ENCODE measurements at regions not wholly inside any gene's neighbourhood (a gene's known extent, or its start where the extent isn't known, plus 50 kb on each side); places are given as distances from the start of the nearest gene placed in this dataset.
"Not testable (repeated sequence)": the region's sequence is repeated elsewhere in the genome, so short reads cannot be mapped to it uniquely, and the experiment has no call there.

DNA sequence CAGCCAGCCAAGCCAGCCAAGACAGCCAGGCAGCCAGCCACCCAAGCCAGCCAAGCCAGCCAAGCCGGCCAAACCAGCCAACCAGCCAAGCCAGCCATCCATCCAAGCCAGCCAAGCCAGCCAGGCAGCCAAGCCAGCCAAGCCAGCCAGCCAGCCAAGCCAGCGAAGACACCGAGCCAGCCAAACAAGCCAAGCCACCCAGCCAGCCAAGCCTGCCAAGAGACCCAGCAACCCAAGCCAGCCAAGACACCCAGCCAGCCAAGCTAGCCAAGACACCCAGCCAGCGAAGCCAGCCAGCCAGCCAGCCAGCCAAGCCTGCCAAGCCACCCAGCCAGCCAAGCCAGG lies 318.0 kb upstream of the PLGLB2 start:
- H3K9ac ChIP-seq (ENCODE audit: control insufficient read depth, extremely low read depth, insufficient read depth, low read length); H4K20me1 ChIP-seq (ENCODE audit: control insufficient read depth, extremely low read depth, insufficient read depth, low read length); DNase-seq (ENCODE audit: low read depth, low spot score); FAIRE-seq; H3K79me2 ChIP-seq (ENCODE audit: control insufficient read depth, insufficient read depth, low read length); H3K27ac ChIP-seq (ENCODE audit: control insufficient read depth, insufficient read depth, low read length); H3K27me3 ChIP-seq (ENCODE audit: control insufficient read depth, extremely low read depth, insufficient read depth, low read length); H3K4me2 ChIP-seq (ENCODE audit: control insufficient read depth, extremely low read depth, insufficient read depth, low read depth, low read length); H3K4me1 ChIP-seq (ENCODE audit: control insufficient read depth, extremely low read depth, insufficient read depth, low read length); H3K9me3 ChIP-seq (ENCODE audit: control insufficient read depth, low read depth, low read length); H2AFZ ChIP-seq (ENCODE audit: control insufficient read depth, low read length); H3K4me3 ChIP-seq (ENCODE audit: control insufficient read depth in 2 of 3, extremely low read depth in 1 of 3, insufficient read depth in 2 of 3, low read depth in 1 of 3, low read length in 3 of 3); H3K36me3 ChIP-seq (ENCODE audit: control insufficient read depth in 2 of 2, extremely low read depth in 1 of 2, insufficient read depth in 2 of 2, low read length in 2 of 2); H3K9me1 ChIP-seq (ENCODE audit: control insufficient read depth, extremely low read depth, insufficient read depth, low read length); dilution Hi-C loops (cut with MboI; ENCODE audit: extremely low pct_ligation_motif_present, low sequenced_read_pairs): not testable (repeated sequence)

DNA sequence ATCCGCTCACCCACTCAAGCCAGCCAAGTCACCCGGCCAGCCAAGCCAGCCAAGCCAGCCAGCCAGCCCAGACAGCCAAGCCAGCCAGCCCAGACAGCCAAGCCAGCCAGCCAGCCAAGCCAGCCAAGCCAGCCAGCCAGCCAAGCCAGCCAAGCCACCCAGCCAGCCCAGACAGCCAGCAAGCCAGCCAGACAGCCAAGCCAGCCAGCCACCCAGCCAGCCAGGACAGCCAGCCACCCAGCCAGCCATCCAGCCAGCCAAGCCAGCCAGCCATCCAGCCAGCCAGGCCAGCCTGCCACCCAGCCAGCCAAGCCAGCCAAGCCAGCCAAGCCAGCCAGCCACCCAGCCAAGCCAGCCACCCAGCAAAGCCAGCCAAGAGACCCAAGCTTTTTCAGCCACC lies 316.8 kb upstream of the PLGLB2 start:
- DNase-seq (ENCODE audit: low read depth, low spot score); FAIRE-seq; H3K4me3 ChIP-seq (ENCODE audit: control insufficient read depth in 2 of 3, extremely low read depth in 1 of 3, insufficient read depth in 2 of 3, low read depth in 1 of 3, low read length in 3 of 3); H3K36me3 ChIP-seq (ENCODE audit: control insufficient read depth in 2 of 2, extremely low read depth in 1 of 2, insufficient read depth in 2 of 2, low read length in 2 of 2); H3K79me2 ChIP-seq (ENCODE audit: control insufficient read depth, insufficient read depth, low read length); H2AFZ ChIP-seq (ENCODE audit: control insufficient read depth, low read length); H3K4me2 ChIP-seq (ENCODE audit: control insufficient read depth, extremely low read depth, insufficient read depth, low read depth, low read length); H3K9ac ChIP-seq (ENCODE audit: control insufficient read depth, extremely low read depth, insufficient read depth, low read length); dilution Hi-C loops (cut with MboI; ENCODE audit: extremely low pct_ligation_motif_present, low sequenced_read_pairs); H3K4me1 ChIP-seq (ENCODE audit: control insufficient read depth, extremely low read depth, insufficient read depth, low read length); H3K27ac ChIP-seq (ENCODE audit: control insufficient read depth, insufficient read depth, low read length); H4K20me1 ChIP-seq (ENCODE audit: control insufficient read depth, extremely low read depth, insufficient read depth, low read length); H3K9me1 ChIP-seq (ENCODE audit: control insufficient read depth, extremely low read depth, insufficient read depth, low read length); H3K9me3 ChIP-seq (ENCODE audit: control insufficient read depth, low read depth, low read length); H3K27me3 ChIP-seq (ENCODE audit: control insufficient read depth, extremely low read depth, insufficient read depth, low read length): not testable (repeated sequence)

DNA sequence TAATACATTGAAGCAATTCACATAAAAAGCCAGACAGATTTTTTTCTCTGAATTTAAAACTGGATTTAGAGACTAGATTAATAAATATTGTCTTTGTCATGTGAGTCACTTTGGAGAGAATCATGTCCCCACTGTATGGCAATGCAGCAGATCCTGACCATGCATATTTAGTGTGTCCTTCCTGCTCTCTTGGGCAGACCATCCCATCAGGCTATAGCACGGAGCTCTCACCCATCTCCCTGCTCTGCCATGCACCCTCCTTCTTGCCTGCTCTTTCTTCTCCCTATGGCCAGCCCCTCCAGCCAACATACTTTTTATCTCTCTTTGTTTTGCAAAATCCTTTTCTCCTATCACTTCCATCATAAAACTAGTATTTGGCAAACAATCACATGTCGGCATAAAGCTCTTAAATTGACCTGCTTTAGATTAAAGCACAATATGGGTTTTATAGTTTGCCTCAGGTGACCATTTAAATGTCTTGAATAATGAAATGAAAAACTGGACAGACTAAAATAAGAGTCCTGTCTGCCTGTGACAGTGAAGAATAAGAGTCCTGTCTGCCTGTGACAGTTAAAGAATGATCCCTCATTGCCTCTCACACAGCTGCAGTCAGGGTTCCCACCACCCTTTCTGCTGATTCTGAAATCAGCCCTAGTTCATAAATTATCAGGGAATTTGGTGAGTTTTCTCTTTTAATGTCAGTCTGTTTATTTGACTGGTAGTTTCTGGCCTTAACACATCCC lies 315.0 kb upstream of the PLGLB2 start:
- H4K20me1 ChIP-seq (ENCODE audit: control insufficient read depth, extremely low read depth, insufficient read depth, low read length); dilution Hi-C loops (cut with MboI; ENCODE audit: extremely low pct_ligation_motif_present, low sequenced_read_pairs): not testable (repeated sequence)

DNA sequence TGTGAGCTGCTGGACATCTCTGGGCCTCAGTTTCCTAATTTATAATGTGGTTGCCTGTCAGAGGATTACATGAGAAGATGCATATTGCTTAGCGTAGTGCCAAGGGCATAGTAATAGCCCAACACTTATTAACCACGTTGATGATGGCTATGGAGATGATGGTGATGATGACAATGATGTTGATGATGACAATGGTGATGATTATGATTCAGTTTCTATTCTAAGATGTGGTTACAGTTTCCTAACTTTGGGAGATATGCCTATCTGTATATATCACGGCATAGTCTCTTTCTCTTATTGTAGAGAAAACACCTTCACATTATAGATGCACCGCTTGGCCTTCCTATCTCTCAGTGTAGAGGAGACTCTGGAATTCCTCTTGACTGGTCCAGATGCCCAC lies 311.9 kb upstream of the PLGLB2 start:
- FAIRE-seq; DNase-seq (ENCODE audit: low read depth, low spot score); H3K9ac ChIP-seq (ENCODE audit: control insufficient read depth, extremely low read depth, insufficient read depth, low read length); H3K4me3 ChIP-seq (ENCODE audit: control insufficient read depth in 2 of 3, extremely low read depth in 1 of 3, insufficient read depth in 2 of 3, low read depth in 1 of 3, low read length in 3 of 3); H3K9me3 ChIP-seq (ENCODE audit: control insufficient read depth, low read depth, low read length); H2AFZ ChIP-seq (ENCODE audit: control insufficient read depth, low read length); H4K20me1 ChIP-seq (ENCODE audit: control insufficient read depth, extremely low read depth, insufficient read depth, low read length); H3K36me3 ChIP-seq (ENCODE audit: control insufficient read depth in 2 of 2, extremely low read depth in 1 of 2, insufficient read depth in 2 of 2, low read length in 2 of 2); H3K9me1 ChIP-seq (ENCODE audit: control insufficient read depth, extremely low read depth, insufficient read depth, low read length); H3K27me3 ChIP-seq (ENCODE audit: control insufficient read depth, extremely low read depth, insufficient read depth, low read length); H3K79me2 ChIP-seq (ENCODE audit: control insufficient read depth, insufficient read depth, low read length); dilution Hi-C loops (cut with MboI; ENCODE audit: extremely low pct_ligation_motif_present, low sequenced_read_pairs); H3K27ac ChIP-seq (ENCODE audit: control insufficient read depth, insufficient read depth, low read length); H3K4me2 ChIP-seq (ENCODE audit: control insufficient read depth, extremely low read depth, insufficient read depth, low read depth, low read length); H3K4me1 ChIP-seq (ENCODE audit: control insufficient read depth, extremely low read depth, insufficient read depth, low read length): not testable (repeated sequence)

More for the DNA sequence above, 315.0 kb upstream of the PLGLB2 start:
- not testable (repeated sequence) for H3K4me3 ChIP-seq (ENCODE audit: control insufficient read depth in 2 of 3, extremely low read depth in 1 of 3, insufficient read depth in 2 of 3, low read depth in 1 of 3, low read length in 3 of 3); H3K27ac ChIP-seq (ENCODE audit: control insufficient read depth, insufficient read depth, low read length); H3K9me1 ChIP-seq (ENCODE audit: control insufficient read depth, extremely low read depth, insufficient read depth, low read length); H3K9ac ChIP-seq (ENCODE audit: control insufficient read depth, extremely low read depth, insufficient read depth, low read length); H3K27me3 ChIP-seq (ENCODE audit: control insufficient read depth, extremely low read depth, insufficient read depth, low read length); H2AFZ ChIP-seq (ENCODE audit: control insufficient read depth, low read length); H3K4me2 ChIP-seq (ENCODE audit: control insufficient read depth, extremely low read depth, insufficient read depth, low read depth, low read length); H3K9me3 ChIP-seq (ENCODE audit: control insufficient read depth, low read depth, low read length); H3K79me2 ChIP-seq (ENCODE audit: control insufficient read depth, insufficient read depth, low read length); DNase-seq (ENCODE audit: low read depth, low spot score); H3K4me1 ChIP-seq (ENCODE audit: control insufficient read depth, extremely low read depth, insufficient read depth, low read length); H3K36me3 ChIP-seq (ENCODE audit: control insufficient read depth in 2 of 2, extremely low read depth in 1 of 2, insufficient read depth in 2 of 2, low read length in 2 of 2); FAIRE-seq

DNA sequence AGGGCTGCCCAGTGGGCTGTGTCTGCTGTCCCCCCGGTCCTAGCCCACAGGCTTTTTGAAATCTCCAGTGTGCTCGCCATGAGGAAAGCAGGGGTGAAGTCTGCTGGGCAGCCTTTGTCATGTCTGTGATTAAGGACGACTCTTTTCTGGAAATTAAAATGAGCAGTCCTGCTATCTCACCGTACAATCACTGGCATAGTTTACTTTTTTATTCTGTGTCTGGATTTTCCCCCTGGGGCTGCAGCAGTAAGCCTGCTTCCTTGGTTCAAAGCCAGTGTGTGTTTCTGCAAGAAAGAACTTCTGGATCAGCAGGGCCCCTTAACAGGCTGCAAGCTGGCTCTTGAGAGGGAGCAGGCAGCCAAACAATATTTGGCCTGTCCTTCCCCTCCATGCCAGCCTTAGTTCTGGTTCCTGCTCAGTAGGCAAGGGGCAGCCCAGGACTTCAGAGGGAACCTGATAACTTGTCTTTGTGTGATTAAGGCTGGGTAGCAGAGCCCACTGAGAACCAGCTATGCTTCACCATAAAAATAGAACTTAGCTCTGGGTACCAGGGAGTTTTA lies 310.1 kb upstream of the PLGLB2 start:
- dilution Hi-C loops (cut with MboI; ENCODE audit: extremely low pct_ligation_motif_present, low sequenced_read_pairs); H2AFZ ChIP-seq (ENCODE audit: control insufficient read depth, low read length); H4K20me1 ChIP-seq (ENCODE audit: control insufficient read depth, extremely low read depth, insufficient read depth, low read length); H3K79me2 ChIP-seq (ENCODE audit: control insufficient read depth, insufficient read depth, low read length); H3K4me2 ChIP-seq (ENCODE audit: control insufficient read depth, extremely low read depth, insufficient read depth, low read depth, low read length); H3K9me3 ChIP-seq (ENCODE audit: control insufficient read depth, low read depth, low read length); H3K27ac ChIP-seq (ENCODE audit: control insufficient read depth, insufficient read depth, low read length); DNase-seq (ENCODE audit: low read depth, low spot score); H3K4me3 ChIP-seq (ENCODE audit: control insufficient read depth in 2 of 3, extremely low read depth in 1 of 3, insufficient read depth in 2 of 3, low read depth in 1 of 3, low read length in 3 of 3); H3K27me3 ChIP-seq (ENCODE audit: control insufficient read depth, extremely low read depth, insufficient read depth, low read length); H3K4me1 ChIP-seq (ENCODE audit: control insufficient read depth, extremely low read depth, insufficient read depth, low read length); H3K9me1 ChIP-seq (ENCODE audit: control insufficient read depth, extremely low read depth, insufficient read depth, low read length); H3K9ac ChIP-seq (ENCODE audit: control insufficient read depth, extremely low read depth, insufficient read depth, low read length); FAIRE-seq; H3K36me3 ChIP-seq (ENCODE audit: control insufficient read depth in 2 of 2, extremely low read depth in 1 of 2, insufficient read depth in 2 of 2, low read length in 2 of 2): not testable (repeated sequence)
